H9 (cell line): ENCODE measurements at regions not wholly inside any gene's neighbourhood (a gene's known extent, or its start where the extent isn't known, plus 50 kb on each side); places are given as distances from the start of the nearest gene placed in this dataset.

Source experiments
- DNase-seq: peaks from one replicate; pipeline ENCODE4 v3.0.0-alpha.2; 2017
- H2AFZ ChIP-seq: one replicate; pipeline ENCODE4 v1.6.1; 2013; ENCODE audit warnings: mild to moderate bottlenecking, low read length, control low read depth, moderate library complexity
- H2AK5ac ChIP-seq: 2 replicates; pipeline ENCODE4 v1.6.1; 2013; ENCODE audit warnings: low read length, control low read depth, mixed read lengths; ENCODE audit not compliant: insufficient read length
- H2BK120ac ChIP-seq: one replicate; pipeline ENCODE4 v1.6.1; 2013; ENCODE audit warnings: low read depth, mild to moderate bottlenecking, low read length, control low read depth, inconsistent platforms; ENCODE audit not compliant: poor library complexity, severe bottlenecking
- H2BK12ac ChIP-seq: 2 replicates; pipeline ENCODE4 v1.6.1; 2013; ENCODE audit warnings: low read length, control low read depth, mixed read lengths, low read depth; ENCODE audit not compliant: insufficient read length
- H2BK15ac ChIP-seq: 2 replicates; pipeline ENCODE4 v1.6.1; 2013; ENCODE audit warnings: low read depth, low read length, control low read depth
- H2BK20ac ChIP-seq: one replicate; pipeline ENCODE4 v1.6.1; 2013; ENCODE audit warnings: low read depth, mild to moderate bottlenecking, low read length, control low read depth, inconsistent platforms; ENCODE audit not compliant: poor library complexity, severe bottlenecking
- H2BK5ac ChIP-seq: 2 replicates; pipeline ENCODE4 v1.6.1; 2013; ENCODE audit warnings: low read length, control low read depth, mixed read lengths; ENCODE audit not compliant: insufficient read length
- H3K14ac ChIP-seq: 2 replicates; pipeline ENCODE4 v1.6.1; 2013; ENCODE audit warnings: low read length, control low read depth; ENCODE audit not compliant: insufficient read depth
- H3K18ac ChIP-seq: 2 replicates; pipeline ENCODE4 v1.6.1; 2013; ENCODE audit warnings: low read depth, mild to moderate bottlenecking, mixed read lengths, low read length, control low read depth; ENCODE audit not compliant: insufficient read length
- H3K23ac ChIP-seq: 2 replicates; pipeline ENCODE4 v1.6.1; 2013; ENCODE audit warnings: low read length, control low read depth, mixed read lengths, low read depth; ENCODE audit not compliant: insufficient read length
- H3K23me2 ChIP-seq: 2 replicates; pipeline ENCODE4 v1.6.1; 2013; ENCODE audit warnings: low read depth, mild to moderate bottlenecking, mixed read lengths, low read length, control low read depth; ENCODE audit not compliant: insufficient read length, poor library complexity, severe bottlenecking
- H3K27ac ChIP-seq: 2 replicates; pipeline ENCODE4 v1.5.1; 2013; ENCODE audit warnings: low read length, control low read depth, mixed read lengths, low read depth; ENCODE audit not compliant: insufficient read length
- H3K27me3 ChIP-seq: 2 replicates; pipeline ENCODE4 v1.6.1; 2013; ENCODE audit warnings: low read length, control low read depth, inconsistent platforms; ENCODE audit not compliant: insufficient read depth
- H3K4ac ChIP-seq: 2 replicates; pipeline ENCODE4 v1.6.1; 2013; ENCODE audit warnings: low read depth, mild to moderate bottlenecking, control low read depth, inconsistent platforms, low read length, moderate library complexity
- H3K4me1 ChIP-seq: 2 replicates; pipeline ENCODE4 v1.6.1; 2013; ENCODE audit warnings: low read length, control low read depth, inconsistent platforms; ENCODE audit not compliant: insufficient read depth
- H3K4me2 ChIP-seq: 2 replicates; pipeline ENCODE4 v1.6.1; 2013; ENCODE audit warnings: low read length, control low read depth, mixed read lengths; ENCODE audit not compliant: insufficient read length, insufficient read depth
- H3K56ac ChIP-seq: 2 replicates; pipeline ENCODE4 v1.6.1; 2013; ENCODE audit warnings: low read depth, mild to moderate bottlenecking, mixed read lengths, low read length, control low read depth; ENCODE audit not compliant: insufficient read length
- H3K79me1 ChIP-seq: 2 replicates; pipeline ENCODE4 v1.6.1; 2013; ENCODE audit warnings: low read depth, mild to moderate bottlenecking, moderate library complexity, low read length, control low read depth, inconsistent platforms; ENCODE audit not compliant: insufficient read depth, poor library complexity, severe bottlenecking
- H3K79me2 ChIP-seq: 2 replicates; pipeline ENCODE4 v1.6.1; 2013; ENCODE audit warnings: low read length, control low read depth, inconsistent platforms; ENCODE audit not compliant: insufficient read depth
- H3K9ac ChIP-seq: 2 replicates; pipeline ENCODE4 v1.6.1; 2013; ENCODE audit warnings: low read length, control low read depth, mixed read lengths; ENCODE audit not compliant: insufficient read length; ENCODE audit errors: extremely low read depth
- H3K9me3 ChIP-seq: one replicate; pipeline ENCODE4 v1.6.1; 2013; ENCODE audit warnings: low read depth, low read length, inconsistent platforms; ENCODE audit not compliant: control insufficient read depth
- H3T11ph ChIP-seq: one replicate; pipeline ENCODE4 v1.6.1; 2013; ENCODE audit warnings: mild to moderate bottlenecking, low read length, control low read depth, inconsistent platforms
- H4K20me1 ChIP-seq: one replicate; pipeline ENCODE4 v1.6.1; 2013; ENCODE audit not compliant: control insufficient read depth, insufficient read length, insufficient read depth
- H4K5ac ChIP-seq: 2 replicates; pipeline ENCODE4 v1.6.1; 2013; ENCODE audit warnings: low read depth, mild to moderate bottlenecking, mixed read lengths, low read length, control low read depth; ENCODE audit not compliant: insufficient read length
- H4K8ac ChIP-seq: replicated peaks from 2 replicates; pipeline ENCODE4 v1.6.1; 2013; ENCODE audit warnings: low read length, control low read depth, mixed read lengths, low read depth; ENCODE audit not compliant: insufficient read length
- H4K91ac ChIP-seq: 2 replicates; pipeline ENCODE4 v1.6.1; 2013; ENCODE audit warnings: low read depth, mild to moderate bottlenecking, moderate library complexity, mixed read lengths, low read length, control low read depth; ENCODE audit not compliant: insufficient read length
- H3K27ac Mint-ChIP-seq, 3 experiments: 2 replicates in 2 of 3; 3 replicates in 1 of 3; pipeline ENCODE4 v1.8.0; 2020 to 2021; ENCODE audit warnings: mixed read lengths in 3 of 3, mild to moderate bottlenecking in 1 of 3, moderate library complexity in 1 of 3
- H3K27me3 Mint-ChIP-seq: 2 replicates; pipeline ENCODE4 v1.8.0; 2021; ENCODE audit warnings: low read depth, mild to moderate bottlenecking, moderate library complexity, mixed read lengths
- H3K36me3 Mint-ChIP-seq, 3 experiments: 2 replicates in 2 of 3; 3 replicates in 1 of 3; pipeline ENCODE4 v1.8.0; 2020 to 2021; ENCODE audit warnings: low read depth in 3 of 3, mixed read lengths in 3 of 3; ENCODE audit not compliant: insufficient read depth in 1 of 3
- H3K4me1 Mint-ChIP-seq, 2 experiments: 2 replicates each; pipeline ENCODE4 v1.8.0; 2020; ENCODE audit warnings: mixed read lengths in 2 of 2
- H3K4me3 Mint-ChIP-seq, 2 experiments: 2 replicates in 1 of 2; 3 replicates in 1 of 2; pipeline ENCODE4 v1.8.0; 2020 to 2021; ENCODE audit warnings: mild to moderate bottlenecking in 2 of 2, mixed read lengths in 2 of 2, moderate library complexity in 1 of 2
- H3K9me3 Mint-ChIP-seq, 2 experiments: 2 replicates in 1 of 2; 3 replicates in 1 of 2; pipeline ENCODE4 v1.8.0; 2020; ENCODE audit warnings: mild to moderate bottlenecking in 2 of 2, mixed read lengths in 2 of 2, moderate library complexity in 1 of 2
- TF ChIP-seq, protein P1 (sequence below): fragments of 200-600 bp; sonication (generic); conservative IDR thresholded peaks from 3 replicates; pipeline ENCODE4 v1.8.0; 2021; ENCODE audit warnings: antibody characterized with exemption, mild to moderate bottlenecking

- Mint-ChIP-seq H3K36me3 (peaks cover 5 to 12% (median 9%) of the 10 kb centered on the region in 3 experiments; a peak in 5 of 7 replicates), H3K4me1 (peaks cover 33 to 41% of the 10 kb centered on the region in 2 experiments), H3K9me3 (peaks cover 8 to 17% of the 10 kb centered on the region in 2 experiments; a peak in 4 of 5 replicates), H3K4me3 (no peak overlapping the region), H3K27me3 (no peaks in the 10 kb centered on the region), H3K27ac (no peak overlapping the region; a peak in 1 of 7 replicates)
- Histone ChIP-seq H3T11ph (no peak overlapping the region), H3K27me3 (no peaks in the 10 kb centered on the region), H3K4ac (no peak overlapping the region), H4K20me1 (no peaks in the 10 kb centered on the region), H2BK5ac (no peak overlapping the region), H3K9ac (no peak overlapping the region), H3K23me2 (no peaks in the 10 kb centered on the region), H4K8ac (no peak overlapping the region), H2BK20ac (no peak overlapping the region), H3K4me2 (no peak overlapping the region), H2BK120ac (no peak overlapping the region), H3K23ac (no peak overlapping the region), H2BK12ac (no peak overlapping the region), H3K56ac (no peak overlapping the region), H4K5ac (no peak overlapping the region), H3K9me3 (peaks cover 5% of the 10 kb centered on the region), H4K91ac (no peak overlapping the region), H2BK15ac (no peak overlapping the region), H3K27ac (no peak overlapping the region), H3K4me1 (peaks cover 5% of the 10 kb centered on the region; the same call in 1 of the 2 replicates), H3K14ac (no peak overlapping the region), H3K18ac (no peak overlapping the region), H2AFZ (no peak overlapping the region), H3K79me2 (no peaks in the 10 kb centered on the region), H3K79me1 (no peaks in the 10 kb centered on the region), H2AK5ac (no peak overlapping the region)
- TF ChIP-seq, protein P1, sequence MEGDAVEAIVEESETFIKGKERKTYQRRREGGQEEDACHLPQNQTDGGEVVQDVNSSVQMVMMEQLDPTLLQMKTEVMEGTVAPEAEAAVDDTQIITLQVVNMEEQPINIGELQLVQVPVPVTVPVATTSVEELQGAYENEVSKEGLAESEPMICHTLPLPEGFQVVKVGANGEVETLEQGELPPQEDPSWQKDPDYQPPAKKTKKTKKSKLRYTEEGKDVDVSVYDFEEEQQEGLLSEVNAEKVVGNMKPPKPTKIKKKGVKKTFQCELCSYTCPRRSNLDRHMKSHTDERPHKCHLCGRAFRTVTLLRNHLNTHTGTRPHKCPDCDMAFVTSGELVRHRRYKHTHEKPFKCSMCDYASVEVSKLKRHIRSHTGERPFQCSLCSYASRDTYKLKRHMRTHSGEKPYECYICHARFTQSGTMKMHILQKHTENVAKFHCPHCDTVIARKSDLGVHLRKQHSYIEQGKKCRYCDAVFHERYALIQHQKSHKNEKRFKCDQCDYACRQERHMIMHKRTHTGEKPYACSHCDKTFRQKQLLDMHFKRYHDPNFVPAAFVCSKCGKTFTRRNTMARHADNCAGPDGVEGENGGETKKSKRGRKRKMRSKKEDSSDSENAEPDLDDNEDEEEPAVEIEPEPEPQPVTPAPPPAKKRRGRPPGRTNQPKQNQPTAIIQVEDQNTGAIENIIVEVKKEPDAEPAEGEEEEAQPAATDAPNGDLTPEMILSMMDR: no peak
- DNase-seq: no peak
Measured at GRCh38 chr11:122413677-122414076, 241.8 kb upstream of the UBASH3B start.
